HT1080 (cell line): ENCODE measurements at regions not wholly inside any gene's neighbourhood (a gene's known extent, or its start where the extent isn't known, plus 50 kb on each side); places are given as distances from the start of the nearest gene placed in this dataset.
A peak's percentile ranks its signal among the peaks of the same experiment; 100 is the strongest.
"Not testable (repeated sequence)": the region's sequence is repeated elsewhere in the genome, so short reads cannot be mapped to it uniquely, and the experiment has no call there.

Experiments used
- DNase-seq: peaks from one replicate; pipeline ENCODE4 v3.0.0-alpha.2; 2015; ENCODE audit warnings: low read depth

DNA sequence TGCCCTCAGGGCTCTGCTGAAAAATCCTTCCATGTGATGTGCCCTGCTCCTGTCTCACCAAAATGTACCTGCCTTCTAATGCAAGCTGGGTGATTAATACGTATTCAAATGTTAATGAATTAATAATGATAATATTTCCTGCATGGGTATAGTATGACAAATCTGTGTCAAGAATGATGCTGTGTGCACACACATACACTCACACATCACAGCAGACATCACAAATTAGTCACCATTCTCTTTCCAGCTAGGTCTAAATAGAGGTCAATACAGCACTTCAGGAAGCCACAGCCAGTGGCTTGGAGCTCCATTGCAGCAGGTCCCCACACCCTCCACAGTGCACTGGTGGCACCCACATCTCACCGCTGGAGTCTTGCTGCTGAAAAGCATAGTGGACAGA is 681.2 kb upstream of the NRP1 start:
- no peak for DNase-seq

GRCh38 chr10:34013235-34013634 is 678.8 kb upstream of the NRP1 start:
- DNase-seq: no peak

GRCh38 chr10:34010891-34011290 is 676.4 kb upstream of the NRP1 start:
- DNase-seq: peak; percentile 49

DNA sequence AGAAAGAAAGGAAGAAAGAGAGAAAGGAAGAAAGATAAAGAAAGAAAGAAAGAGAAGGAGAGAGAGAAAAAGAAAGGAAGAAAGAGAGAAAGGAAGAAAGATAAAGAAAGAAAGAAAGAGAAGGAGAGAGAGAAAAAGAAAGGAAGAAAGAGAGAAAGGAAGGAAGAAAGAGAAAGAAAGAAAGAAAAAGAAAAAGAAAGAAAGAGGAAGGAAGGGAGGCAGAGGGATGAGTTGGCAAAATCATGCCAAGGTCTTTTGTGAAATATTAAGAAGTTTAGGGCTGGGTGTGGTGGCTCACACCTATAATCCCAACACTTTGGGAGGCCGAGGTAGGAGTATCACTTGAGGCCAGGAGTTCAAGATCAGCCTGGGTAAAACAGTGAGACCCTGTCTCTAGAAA is 675.8 kb upstream of the NRP1 start:
- not testable (repeated sequence) for DNase-seq

DNA sequence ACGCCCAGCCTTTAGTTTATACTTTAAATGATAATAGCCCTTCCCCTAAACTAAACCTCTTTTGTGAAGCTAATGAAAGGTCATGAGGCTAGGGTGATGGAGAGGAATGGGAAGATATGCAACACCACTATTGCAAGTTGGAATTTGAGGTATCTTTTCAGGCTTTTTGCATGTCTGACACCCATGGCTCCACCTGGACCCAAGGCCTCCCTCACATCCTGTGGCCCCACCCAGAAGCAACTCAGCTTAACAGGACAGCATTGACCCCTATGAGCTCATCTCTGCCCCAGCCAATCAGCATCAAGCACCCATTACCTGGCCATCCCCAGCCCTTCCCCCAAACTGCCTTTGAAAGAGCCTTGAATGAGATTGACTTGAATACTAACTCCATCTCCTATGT is 674.2 kb upstream of the NRP1 start:
- DNase-seq: no peak

GRCh38 chr10:34006471-34006870 is 672.0 kb upstream of the NRP1 start:
- DNase-seq: no peak

DNA sequence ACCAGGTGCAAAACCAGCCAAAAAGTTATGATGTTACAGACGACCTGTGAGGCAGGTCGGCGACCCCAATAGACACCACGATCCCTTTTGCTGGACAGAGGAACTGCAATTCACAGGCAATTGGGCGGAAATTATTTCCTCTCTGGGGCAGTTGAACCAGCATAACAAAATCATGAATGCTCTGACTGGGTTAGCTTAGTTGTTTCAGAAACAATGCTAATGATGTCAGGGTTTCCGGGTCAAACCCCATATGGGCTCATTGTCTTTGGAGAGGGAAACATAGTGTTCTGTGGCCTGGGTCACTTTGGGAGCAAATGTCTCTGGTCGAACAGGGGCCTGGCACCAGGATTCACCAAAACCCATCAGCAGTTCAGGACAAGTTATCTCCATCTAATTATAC is 669.1 kb upstream of the NRP1 start:
- no peak for DNase-seq

GRCh38 chr10:34002896-34003295 is 668.4 kb upstream of the NRP1 start:
- DNase-seq: no peak

DNA sequence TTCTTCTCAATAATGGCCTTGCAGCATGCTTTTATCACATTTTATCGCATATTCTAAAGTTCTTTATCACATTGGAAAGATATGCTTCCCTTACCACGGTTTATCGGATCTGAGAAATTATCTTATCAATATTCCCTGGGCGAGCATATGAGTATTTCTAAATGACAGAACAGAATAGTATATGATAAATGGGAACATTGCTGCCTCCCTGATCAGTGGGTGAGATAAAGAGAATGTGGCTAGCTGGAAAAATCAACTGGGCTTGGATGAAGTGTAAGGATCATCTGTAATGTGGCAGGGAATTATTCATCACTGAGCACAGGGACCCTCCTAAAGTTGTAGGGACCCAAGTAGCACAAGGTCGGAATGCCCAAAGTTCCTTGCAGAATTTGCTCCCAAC is 667.4 kb upstream of the NRP1 start:
- DNase-seq: no peak

GRCh38 chr10:34001087-34001580 is 666.7 kb upstream of the NRP1 start:
- no peak for DNase-seq

DNA sequence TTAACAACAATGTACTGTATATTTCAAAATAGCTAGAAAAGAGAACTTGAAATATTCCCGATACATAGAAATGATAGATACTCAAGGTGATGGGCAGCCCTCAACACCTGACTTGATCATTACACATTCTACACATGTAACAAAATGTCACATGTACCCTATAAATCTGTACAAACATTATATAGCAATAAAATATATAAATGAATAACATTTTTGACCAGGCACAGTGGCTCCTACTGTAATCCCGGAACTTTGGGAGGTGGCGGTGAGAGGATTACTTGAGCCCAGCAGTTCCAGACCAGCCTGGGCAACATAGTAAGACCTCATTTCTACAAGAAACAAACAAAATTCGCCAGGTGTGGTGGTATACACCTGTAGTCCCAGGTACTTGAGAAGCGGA is 659.5 kb upstream of the NRP1 start:
- DNase-seq: no peak

GRCh38 chr10:33991924-33992323 is 657.5 kb upstream of the NRP1 start:
- DNase-seq: no peak

DNA sequence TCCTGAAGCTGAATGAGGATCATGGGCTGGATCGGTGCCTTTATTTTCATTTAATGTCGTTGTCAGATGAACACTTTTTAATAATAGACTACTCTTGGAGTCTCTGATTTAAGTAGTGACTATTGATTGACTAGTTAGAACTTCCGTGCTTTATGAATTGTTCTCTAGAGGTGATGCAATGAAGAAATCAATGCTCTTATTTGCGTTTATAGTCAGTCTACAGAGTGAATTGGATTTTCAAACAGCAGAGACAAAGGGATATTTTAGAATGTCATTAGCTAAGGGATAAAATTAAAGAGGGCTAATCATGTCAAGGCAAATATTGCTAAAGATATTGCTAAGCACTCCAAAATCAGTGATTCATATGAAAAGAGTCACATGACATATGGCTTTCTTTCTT is 652.0 kb upstream of the NRP1 start:
- no peak for DNase-seq

GRCh38 chr10:33986016-33986415 is 651.5 kb upstream of the NRP1 start:
- no peak for DNase-seq

DNA sequence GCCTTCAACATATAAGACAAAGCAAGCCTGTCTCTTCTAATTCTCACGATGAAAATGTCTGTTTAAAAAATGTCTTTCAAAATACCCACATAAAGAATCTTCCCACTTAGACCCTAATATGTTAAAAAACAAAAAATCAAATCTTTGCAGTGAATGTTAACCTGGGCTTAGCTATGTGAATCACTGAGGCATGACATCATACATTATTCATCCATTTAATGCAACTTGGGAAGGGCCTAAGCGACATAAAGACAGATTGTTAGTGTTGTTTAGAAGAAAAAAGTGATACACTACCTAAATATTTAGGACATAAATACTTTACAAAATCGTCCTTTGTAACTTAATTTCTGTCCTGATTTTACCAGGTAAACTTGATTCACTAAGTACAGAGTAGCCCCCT is 648.5 kb upstream of the NRP1 start:
- DNase-seq: no peak

- DNase-seq: no peak
Measured at GRCh38 chr10:33981301-33981700, 646.8 kb upstream of the NRP1 start.

DNA sequence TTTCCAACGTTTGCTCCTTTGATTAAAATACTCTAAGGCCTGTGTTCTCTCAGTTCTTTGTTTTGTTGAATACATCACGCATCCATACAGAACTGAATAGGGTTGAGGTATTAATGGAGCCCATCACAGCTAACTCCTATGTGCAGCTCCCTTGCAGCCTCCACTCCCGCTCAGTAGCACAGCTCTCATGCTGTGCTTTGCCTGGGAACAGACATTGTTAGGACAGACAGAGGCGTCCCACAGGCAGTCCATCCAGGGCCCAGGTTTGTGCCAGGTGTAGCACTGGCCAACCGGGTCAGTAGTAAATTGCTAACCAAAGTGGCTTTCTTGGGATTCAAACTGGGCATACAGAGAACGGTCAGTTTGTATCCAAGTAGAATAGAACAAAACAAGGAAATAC is 644.7 kb upstream of the NRP1 start:
- no peak for DNase-seq

- DNase-seq: no peak
Measured at GRCh38 chr10:33975481-33975880, 641.0 kb upstream of the NRP1 start.

- no peak for DNase-seq
Measured at GRCh38 chr10:33974976-33975478, 640.6 kb upstream of the NRP1 start.

DNA sequence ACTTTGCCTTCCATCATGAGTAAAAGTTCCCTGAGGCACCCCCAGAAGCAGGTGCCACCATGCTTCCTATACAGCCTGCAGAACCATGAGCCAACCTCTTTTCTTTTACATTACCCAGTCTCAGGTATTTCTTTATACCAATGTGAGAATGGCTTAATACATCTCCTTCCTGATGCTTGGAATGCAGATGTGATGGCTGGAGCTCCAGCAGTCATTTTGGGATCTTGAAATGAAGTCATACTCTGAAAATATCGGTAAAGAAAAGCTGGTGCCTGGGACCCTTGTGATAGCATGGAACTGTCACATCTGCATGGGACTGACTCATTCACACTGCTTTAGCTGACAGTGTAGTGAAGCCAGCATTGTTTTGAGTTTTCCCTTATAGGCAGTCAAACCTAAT is 634.5 kb upstream of the NRP1 start:
- DNase-seq: no peak

GRCh38 chr10:33967606-33968120 is 633.2 kb upstream of the NRP1 start:
- DNase-seq: no peak

GRCh38 chr10:33966946-33967345 is 632.5 kb upstream of the NRP1 start:
- no peak for DNase-seq

GRCh38 chr10:33965795-33966581 is 631.5 kb upstream of the NRP1 start:
- no peak for DNase-seq
